A549 (cell line): ENCODE measurements at regions not wholly inside any gene's neighbourhood (a gene's known extent, or its start where the extent isn't known, plus 50 kb on each side); places are given as distances from the start of the nearest gene placed in this dataset.

Source experiments
- small RNA-seq, 6 experiments: library from RNA; depleted of rRNA; stranded (forward); fragments of <200 nt; gene quantifications; one replicate each; pipeline ENCODE3, GENCODE V24; 2012

Small RNA genes lying in the stretch of these regions (small RNA-seq; reads per million reads assigned to genes)
- gene RNU6-635P: 0 reads per million in 6 experiments
